CD14-positive monocyte (primary cell): ENCODE measurements at regions not wholly inside any gene's neighbourhood (a gene's known extent, or its start where the extent isn't known, plus 50 kb on each side); places are given as distances from the start of the nearest gene placed in this dataset.

ENCODE experiments used
- DNase-seq, 3 donors: peaks; one replicate each; pipeline ENCODE4 v3.0.0-alpha.2; 2011 to 2022
- H2AFZ ChIP-seq: 2 replicates; pipeline ENCODE4 v1.6.0; 2012; ENCODE audit warnings: mild to moderate bottlenecking, low read depth, low read length, inconsistent platforms; ENCODE audit not compliant: insufficient read depth, poor library complexity, severe bottlenecking
- H3K27ac ChIP-seq, 2 donors: 1 replicate in 1 of 2; 2 replicates in 1 of 2; pipeline ENCODE4 v1.5.1; 2012 to 2013; ENCODE audit warnings: low read length in 2 of 2, control low read depth in 1 of 2, inconsistent platforms in 1 of 2, low read depth in 1 of 2, mild to moderate bottlenecking in 1 of 2
- H3K27me3 ChIP-seq, 2 donors: one replicate each; pipeline versions ENCODE4 v1.6.0 to v1.6.1; 2011 to 2013; ENCODE audit warnings: low read length in 2 of 2; ENCODE audit not compliant: control insufficient read depth in 2 of 2, insufficient read depth in 2 of 2
- H3K36me3 ChIP-seq, 2 donors: replicated peaks in 1 of 2; 1 replicate in 1 of 2; 2 replicates in 1 of 2; pipeline versions ENCODE4 v1.5.1 to v1.6.1; 2012 to 2013; ENCODE audit warnings: low read length in 2 of 2, control low read depth in 1 of 2, inconsistent platforms in 1 of 2, mild to moderate bottlenecking in 1 of 2; ENCODE audit not compliant: insufficient read depth in 2 of 2, control insufficient read depth in 1 of 2
- H3K4me1 ChIP-seq, 2 donors: 1 replicate in 1 of 2; 2 replicates in 1 of 2; pipeline versions ENCODE4 v1.5.1 to v1.6.1; 2012 to 2013; ENCODE audit warnings: low read length in 2 of 2, control low read depth in 1 of 2, inconsistent platforms in 1 of 2, mild to moderate bottlenecking in 1 of 2, moderate library complexity in 1 of 2; ENCODE audit not compliant: insufficient read depth in 2 of 2, control insufficient read depth in 1 of 2
- H3K4me2 ChIP-seq: replicated peaks from 2 replicates; pipeline ENCODE3; 2012; ENCODE audit warnings: low read length, moderate library complexity, mild to moderate bottlenecking; ENCODE audit not compliant: poor library complexity, severe bottlenecking; ENCODE audit errors: extremely low read depth
- H3K4me3 ChIP-seq, 3 experiments: fragments of 200-600 bp in 1 of 3; sonication (generic) in 1 of 3; replicated peaks in 1 of 3; 1 replicate in 2 of 3; 2 replicates in 1 of 3; pipeline ENCODE4 v1.5.1; 2011 to 2013; ENCODE audit warnings: low read length in 3 of 3, mild to moderate bottlenecking in 3 of 3, control low read depth in 2 of 3, low read depth in 2 of 3, inconsistent platforms in 1 of 3, moderate library complexity in 1 of 3
- H3K79me2 ChIP-seq: 2 replicates; pipeline ENCODE4 v1.6.0; 2012; ENCODE audit warnings: mild to moderate bottlenecking, control low read depth, inconsistent platforms, low read length, moderate library complexity; ENCODE audit not compliant: insufficient read depth
- H3K9ac ChIP-seq: 2 replicates; pipeline ENCODE4 v1.6.0; 2017; ENCODE audit warnings: low read length, mild to moderate bottlenecking; ENCODE audit not compliant: insufficient read depth, poor library complexity, severe bottlenecking
- H3K9me3 ChIP-seq, 2 donors: replicated peaks in 1 of 2; 1 replicate in 1 of 2; 2 replicates in 1 of 2; pipeline versions ENCODE4 v1.5.1 to v1.6.1; 2012 to 2013; ENCODE audit warnings: low read length in 2 of 2, control low read depth in 1 of 2; ENCODE audit not compliant: control insufficient read depth in 1 of 2, insufficient read depth in 1 of 2
- H4K20me1 ChIP-seq: 2 replicates; pipeline ENCODE4 v1.6.0; 2012; ENCODE audit warnings: mild to moderate bottlenecking, low read length, control low read depth, moderate library complexity; ENCODE audit not compliant: insufficient read depth
- H3K27ac Mint-ChIP-seq, 7 donors: one replicate each; pipeline ENCODE4 v1.8.0; 2020; ENCODE audit warnings: mild to moderate bottlenecking in 7 of 7, mixed read lengths in 7 of 7, moderate library complexity in 6 of 7, inconsistent platforms in 2 of 7
- H3K27me3 Mint-ChIP-seq, 3 donors: one replicate each; pipeline ENCODE4 v1.8.0; 2021 to 2022; ENCODE audit warnings: low read depth in 3 of 3, mild to moderate bottlenecking in 3 of 3, mixed read lengths in 3 of 3, moderate library complexity in 3 of 3, inconsistent platforms in 1 of 3
- H3K36me3 Mint-ChIP-seq, 2 donors: one replicate each; pipeline ENCODE4 v1.8.0; 2020; ENCODE audit warnings: mixed read lengths in 2 of 2, inconsistent platforms in 1 of 2, mild to moderate bottlenecking in 1 of 2
- H3K4me1 Mint-ChIP-seq: one replicate; pipeline ENCODE4 v1.8.0; 2020; ENCODE audit warnings: mild to moderate bottlenecking, mixed read lengths
- H3K4me3 Mint-ChIP-seq, 2 donors: one replicate each; pipeline ENCODE4 v1.8.0; 2020; ENCODE audit warnings: mild to moderate bottlenecking in 2 of 2, mixed read lengths in 2 of 2, moderate library complexity in 1 of 2
- H3K9me3 Mint-ChIP-seq, 7 donors: one replicate each; pipeline ENCODE4 v1.8.0; 2020 to 2022; ENCODE audit warnings: mixed read lengths in 7 of 7, mild to moderate bottlenecking in 6 of 7, moderate library complexity in 6 of 7, inconsistent platforms in 2 of 7
- CTCF ChIP-seq: fragments of 200-600 bp; IDR thresholded peaks from one replicate; pipeline ENCODE4 v1.8.0; 2022; ENCODE audit warnings: antibody characterized with exemption, mild to moderate bottlenecking
- WGBS: methylation state at CpG from one replicate; pipeline ENCODE4 v1.1.5; 2013; ENCODE audit warnings: missing lambda C conversion rate; ENCODE audit not compliant: insufficient coverage; 5-methylcytosine and 5-hydroxymethylcytosine counted together
- intact Hi-C, 2 donors: fragments of 100-400 bp; cut with micrococcal nuclease; formaldehyde crosslinking; loops; one replicate each; pipeline versions ENCODE4 v1.15.0 to v1.15.1; 2023

DNA sequence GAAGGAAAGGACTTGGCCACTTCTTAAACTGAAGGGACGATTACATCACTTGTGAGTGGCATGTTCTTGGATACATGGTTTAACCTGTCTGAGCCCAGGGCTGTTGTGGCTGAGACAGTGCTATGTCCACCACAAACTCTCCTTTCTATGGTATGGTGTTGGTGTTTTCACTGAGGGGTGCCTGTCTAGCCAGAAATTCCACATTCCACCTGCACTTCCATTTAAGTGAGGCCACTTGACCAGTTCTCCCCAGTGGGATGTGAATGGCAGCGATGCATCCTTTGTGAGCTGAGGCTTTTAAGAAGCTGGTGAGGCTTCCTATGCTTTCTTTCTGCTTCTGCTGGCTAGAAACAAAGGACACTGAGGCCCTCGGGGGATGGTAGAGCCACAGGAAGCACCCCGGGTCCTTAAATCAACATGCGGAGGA is 151.4 kb upstream of the CHD6 start:
- Histone ChIP-seq H3K4me3 (no peak overlapping the region), H3K36me3 (no peaks in the 10 kb centered on the region), H3K4me2 (no peak overlapping the region), H3K27me3 (no peaks in the 10 kb centered on the region), H3K9me3 (peaks cover 8 to 11% of the 10 kb centered on the region in 2 donors), H3K9ac (no peak overlapping the region), H3K79me2 (no peaks in the 10 kb centered on the region), H4K20me1 (no peaks in the 10 kb centered on the region), H3K4me1 (no peaks in the 10 kb centered on the region), H3K27ac (no peak overlapping the region), H2AFZ (no peak overlapping the region)
- WGBS, result 24% methylated on average over 5 of the region's 5 CpGs
- Mint-ChIP-seq H3K27ac (no peak overlapping the region), H3K4me3 (no peak overlapping the region), H3K4me1 (no peaks in the 10 kb centered on the region), H3K36me3 (no peaks in the 10 kb centered on the region), H3K9me3 (peaks cover 0 to 19% (median 5%) of the 10 kb centered on the region in 7 donors), H3K27me3 (peaks cover 1 to 5% (median 2%) of the 10 kb centered on the region in 3 donors)
- intact Hi-C loops, result no loop called here
- no peak for TF ChIP-seq CTCF
- no peak for DNase-seq

GRCh38 chr20:41750137-41750536 is 132.0 kb upstream of the CHD6 start:
- Histone ChIP-seq H3K9me3 (no peaks in the 10 kb centered on the region), H3K9ac (no peak overlapping the region), H3K27me3 (no peaks in the 10 kb centered on the region), H3K27ac (no peak overlapping the region), H4K20me1 (no peaks in the 10 kb centered on the region), H3K79me2 (no peaks in the 10 kb centered on the region), H3K4me3 (no peak overlapping the region), H3K36me3 (no peaks in the 10 kb centered on the region), H2AFZ (no peak overlapping the region), H3K4me2 (no peak overlapping the region), H3K4me1 (no peaks in the 10 kb centered on the region)
- no peak for DNase-seq
- 84% methylated on average over 2 of the region's 5 CpGs for WGBS
- Mint-ChIP-seq H3K36me3 (no peaks in the 10 kb centered on the region), H3K27me3 (peaks cover 5 to 7% (median 6%) of the 10 kb centered on the region in 3 donors), H3K4me1 (no peaks in the 10 kb centered on the region), H3K9me3 (peaks cover 0 to 5% (median 0%) of the 10 kb centered on the region in 7 donors), H3K4me3 (no peak overlapping the region), H3K27ac (no peak overlapping the region)
- intact Hi-C loops, result no loop called here
- TF ChIP-seq CTCF, result no peak
